Caco-2 (cell line): ENCODE measurements at regions not wholly inside any gene's neighbourhood (a gene's known extent, or its start where the extent isn't known, plus 50 kb on each side); places are given as distances from the start of the nearest gene placed in this dataset.
"Not testable (repeated sequence)": the region's sequence is repeated elsewhere in the genome, so short reads cannot be mapped to it uniquely, and the experiment has no call there.

Experiments used
- BruUV-seq: library from RNA; stranded (reverse); fragments of 400-500 nt; replicated peaks from 2 replicates; lab custom pipeline; 2021; lab: Mats Ljungman, UMichigan
- CTCF ChIA-PET: fragments of 300-600 bp; sonication (Branson Sonifier 250); formaldehyde crosslinking; loops from one replicate; lab custom pipeline; 2022; ENCODE audit warnings: antibody characterized with exemption; lab: Charles Lee
- POLR2A ChIA-PET: fragments of 300-600 bp; sonication (Branson Sonifier 250); formaldehyde crosslinking; loops from one replicate; lab custom pipeline; 2022; ENCODE audit warnings: antibody characterized with exemption; lab: Charles Lee
- DNase-seq, 2 experiments: peaks; one replicate each; pipeline versions ENCODE4 v3.0.0 to v3.0.0-alpha.2; 2020 to 2022
- H3K27me3 ChIP-seq: replicated peaks from 2 replicates; pipeline ENCODE4 v1.6.0; 2011; ENCODE audit warnings: low read length; ENCODE audit not compliant: control insufficient read depth, insufficient read depth
- H3K36me3 ChIP-seq: 2 replicates; pipeline ENCODE4 v1.5.1; 2011; ENCODE audit warnings: low read length; ENCODE audit not compliant: control insufficient read depth, insufficient read depth
- H3K4me1 ChIP-seq: fragments of 250-450 bp; sonication (Bioruptor Pico); 2 replicates; pipeline ENCODE4 v1.5.1; 2020; ENCODE audit warnings: mild to moderate bottlenecking
- H3K4me3 ChIP-seq: 2 replicates; pipeline ENCODE4 v1.5.1; 2011; ENCODE audit warnings: low read depth, mild to moderate bottlenecking, control low read depth, low read length
- H3K9me3 ChIP-seq: fragments of 250-450 bp; sonication (Bioruptor Pico); 2 replicates; pipeline ENCODE4 v1.5.1; 2020; ENCODE audit warnings: mild to moderate bottlenecking, moderate library complexity
- H3K27ac Mint-ChIP-seq: one replicate; pipeline ENCODE4 v1.8.0; 2022; ENCODE audit warnings: mixed read lengths; ENCODE audit not compliant: unreplicated experiment
- H3K27me3 Mint-ChIP-seq: one replicate; pipeline ENCODE4 v1.8.0; 2022; ENCODE audit warnings: mixed read lengths; ENCODE audit not compliant: insufficient read depth, unreplicated experiment
- H3K36me3 Mint-ChIP-seq: one replicate; pipeline ENCODE4 v1.8.0; 2022; ENCODE audit warnings: mild to moderate bottlenecking, mixed read lengths; ENCODE audit not compliant: insufficient read depth, unreplicated experiment
- H3K4me1 Mint-ChIP-seq: one replicate; pipeline ENCODE4 v1.8.0; 2022; ENCODE audit warnings: low read depth, mixed read lengths; ENCODE audit not compliant: unreplicated experiment
- H3K4me3 Mint-ChIP-seq: one replicate; pipeline ENCODE4 v1.8.0; 2022; ENCODE audit warnings: mild to moderate bottlenecking, moderate library complexity, mixed read lengths; ENCODE audit not compliant: unreplicated experiment
- H3K9me3 Mint-ChIP-seq: one replicate; pipeline ENCODE4 v1.8.0; 2022; ENCODE audit warnings: mixed read lengths; ENCODE audit not compliant: unreplicated experiment
- CTCF ChIP-seq, 2 experiments: fragments of 200-600 bp in 1 of 2; IDR thresholded peaks; 1 replicate in 1 of 2; 2 replicates in 1 of 2; pipeline versions ENCODE4 v1.5.1 to v1.8.0; 2011 to 2022; ENCODE audit warnings: antibody characterized with exemption in 1 of 2, control low read depth in 1 of 2, inconsistent platforms in 1 of 2, low read depth in 1 of 2, low read length in 1 of 2, mild to moderate bottlenecking in 1 of 2, moderate library complexity in 1 of 2; ENCODE audit not compliant: insufficient read depth in 1 of 2, severe bottlenecking in 1 of 2, unreplicated experiment in 1 of 2
- intact Hi-C: fragments of 100-400 bp; cut with micrococcal nuclease; formaldehyde crosslinking; loops from one replicate; pipeline ENCODE4 v1.10.0; 2022; ENCODE audit not compliant: unreplicated experiment

- TF ChIP-seq CTCF (IDR thresholded peaks at IDR 0.05; ENCODE audit: insufficient read depth in 1 of 2, low read depth in 1 of 2, low read length in 1 of 2, severe bottlenecking in 1 of 2, unreplicated experiment in 1 of 2): no peak
- ChIA-PET POLR2A (no interaction called here), CTCF (no interaction called here)
- Mint-ChIP-seq H3K27ac (no peak overlapping the region), H3K4me1 (no peaks in the 10 kb centered on the region), H3K36me3 (no peaks in the 10 kb centered on the region), H3K4me3 (no peak overlapping the region), H3K9me3 (no peaks in the 10 kb centered on the region), H3K27me3 (no peaks in the 10 kb centered on the region)
- no peaks in the 10 kb centered on the region for H3K36me3 ChIP-seq
- BruUV-seq: no TSS peak
- intact Hi-C loops: no loop called here
- no peaks in the 10 kb centered on the region for H3K27me3 ChIP-seq
- H3K4me3 ChIP-seq: no peak overlapping the region
- H3K4me1 ChIP-seq: no peaks in the 10 kb centered on the region
- no peak for DNase-seq
- H3K9me3 ChIP-seq: no peaks in the 10 kb centered on the region
These were observed 180.8 kb downstream of the RASEF start for GRCh38 chr9:82882138-82882537.

- intact Hi-C loops: no loop called here
These were observed 180.2 kb downstream of the RASEF start for GRCh38 chr9:82882748-82883147.

GRCh38 chr9:82883436-82883835, 179.5 kb downstream of the RASEF start:
- Mint-ChIP-seq H3K9me3 (no peaks in the 10 kb centered on the region), H3K4me1 (no peaks in the 10 kb centered on the region), H3K27ac (no peak overlapping the region), H3K4me3 (no peak overlapping the region), H3K27me3 (no peaks in the 10 kb centered on the region), H3K36me3 (no peaks in the 10 kb centered on the region)
- ChIA-PET POLR2A (no interaction called here), CTCF (no interaction called here)
- intact Hi-C loops: no loop called here
- BruUV-seq: no TSS peak
- H3K4me3 ChIP-seq: no peak overlapping the region
- no peaks in the 10 kb centered on the region for H3K4me1 ChIP-seq
- no peaks in the 10 kb centered on the region for H3K36me3 ChIP-seq
- no peaks in the 10 kb centered on the region for H3K9me3 ChIP-seq
- no peaks in the 10 kb centered on the region for H3K27me3 ChIP-seq
- no peak for TF ChIP-seq CTCF (IDR thresholded peaks at IDR 0.05; ENCODE audit: insufficient read depth in 1 of 2, low read depth in 1 of 2, low read length in 1 of 2, severe bottlenecking in 1 of 2, unreplicated experiment in 1 of 2)
- no peak for DNase-seq

More at GRCh38 chr9:82882748-82883147, 180.2 kb downstream of the RASEF start:
- Histone ChIP-seq H3K27me3 (no peaks in the 10 kb centered on the region), H3K4me3 (no peak overlapping the region), H3K4me1 (no peaks in the 10 kb centered on the region), H3K36me3 (no peaks in the 10 kb centered on the region), H3K9me3 (no peaks in the 10 kb centered on the region)
- no peak for TF ChIP-seq CTCF (IDR thresholded peaks at IDR 0.05; ENCODE audit: insufficient read depth in 1 of 2, low read depth in 1 of 2, low read length in 1 of 2, severe bottlenecking in 1 of 2, unreplicated experiment in 1 of 2)
- H3K27ac Mint-ChIP-seq: no peak overlapping the region
- BruUV-seq: no TSS peak
- ChIA-PET CTCF (no interaction called here), POLR2A (no interaction called here)
- H3K4me1 Mint-ChIP-seq: no peaks in the 10 kb centered on the region
- H3K36me3 Mint-ChIP-seq: no peaks in the 10 kb centered on the region
- no peaks in the 10 kb centered on the region for H3K9me3 Mint-ChIP-seq
- no peak overlapping the region for H3K4me3 Mint-ChIP-seq
- no peak for DNase-seq
- no peaks in the 10 kb centered on the region for H3K27me3 Mint-ChIP-seq

- POLR2A ChIA-PET, DNase-seq, H3K4me1 Mint-ChIP-seq, H3K27me3 ChIP-seq, H3K4me1 ChIP-seq, H3K4me3 ChIP-seq, H3K9me3 ChIP-seq, CTCF ChIA-PET, H3K27me3 Mint-ChIP-seq, H3K9me3 Mint-ChIP-seq, intact Hi-C loops, H3K27ac Mint-ChIP-seq, H3K36me3 ChIP-seq, BruUV-seq, H3K36me3 Mint-ChIP-seq, H3K4me3 Mint-ChIP-seq: not testable (repeated sequence)
These were observed 179.0 kb downstream of the RASEF start for GRCh38 chr9:82883974-82884373.
